Stimulated activated CD4-positive, alpha-beta T cell treated with anti-CD3 and anti-CD28 coated beads, Interleukin-15, amount 100 ng/mL, for 48 hours (primary cell): ENCODE measurements at regions not wholly inside any gene's neighbourhood (a gene's known extent, or its start where the extent isn't known, plus 50 kb on each side); places are given as distances from the start of the nearest gene placed in this dataset.

ENCODE experiments used
- DNase-seq, 2 donors: peaks; one replicate each; pipeline ENCODE4 v3.0.0-alpha.2; 2020; ENCODE audit warnings: low read depth in 2 of 2

DNA sequence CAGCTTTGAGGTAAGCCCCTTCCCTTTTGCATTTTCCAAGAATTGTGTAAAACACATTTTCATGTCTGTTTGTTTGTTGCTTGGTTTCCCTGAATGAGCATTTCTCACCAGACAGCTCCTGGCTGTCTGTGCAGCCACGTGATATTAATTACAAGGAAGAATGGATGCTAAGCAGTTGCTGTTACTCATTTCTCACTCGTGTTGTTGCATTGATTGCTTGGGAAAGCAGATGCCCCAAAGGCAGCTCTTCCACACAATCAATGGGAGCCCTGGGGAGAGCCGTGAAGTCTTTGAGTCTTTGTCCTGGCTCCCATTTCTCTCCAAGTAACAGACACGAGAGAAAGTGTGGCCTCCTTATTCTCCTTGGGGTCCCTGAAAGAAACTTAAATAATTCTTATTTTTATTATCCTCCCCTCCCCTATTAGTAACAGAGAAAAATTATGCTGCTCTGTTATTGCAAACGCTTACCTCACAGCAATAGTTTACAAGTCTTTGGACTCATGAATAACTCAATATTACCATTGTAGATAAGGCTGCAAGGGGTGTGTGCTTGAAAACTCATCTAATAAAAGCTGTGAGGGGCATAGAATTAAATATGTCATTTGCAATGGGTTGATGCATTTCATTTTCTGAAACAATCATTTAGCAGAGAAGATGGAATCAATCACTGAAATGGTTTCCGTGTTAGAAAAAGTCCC lies 127.7 kb upstream of the CAMK1G start:
- DNase-seq = no peak

- DNase-seq = no peak
Observed at GRCh38 chr1:209456878-209457277, 126.6 kb upstream of the CAMK1G start.

DNA sequence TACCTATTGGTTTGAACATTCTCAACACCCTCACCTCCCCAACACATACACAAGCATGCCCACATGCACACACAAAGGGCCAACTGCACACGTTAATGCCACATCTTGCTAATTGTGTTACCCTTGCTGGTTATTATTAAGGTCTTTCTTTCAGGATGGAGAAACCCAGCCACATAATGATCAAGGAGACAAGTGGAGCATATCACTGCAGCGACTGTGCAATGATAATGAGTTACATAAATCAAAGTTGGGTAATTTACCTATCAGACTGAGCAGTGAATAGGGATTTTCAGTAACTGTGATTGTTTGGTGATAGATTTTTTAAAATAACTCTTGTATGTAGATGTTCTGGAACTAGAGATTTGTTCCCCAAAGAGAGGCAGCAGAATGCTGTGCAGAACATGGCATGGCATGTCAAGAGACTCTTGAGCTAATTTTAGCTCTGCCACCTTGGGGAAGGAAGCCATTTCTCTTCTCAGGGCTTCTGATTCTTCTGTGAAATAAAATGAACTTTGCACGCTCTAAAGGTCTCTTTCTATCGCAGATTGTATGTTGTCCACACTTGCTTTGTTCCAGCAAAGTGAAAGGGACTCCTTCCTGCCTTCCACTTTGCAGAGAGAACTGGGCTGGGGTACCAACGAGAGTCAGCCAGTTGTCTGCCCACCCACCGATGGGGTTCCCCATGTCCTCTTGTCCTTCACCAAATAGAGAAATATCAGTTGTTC lies 126.0 kb upstream of the CAMK1G start:
- no peak for DNase-seq

GRCh38 chr1:209458921-209459320 lies 124.6 kb upstream of the CAMK1G start:
- no peak for DNase-seq

GRCh38 chr1:209461168-209461567 lies 122.3 kb upstream of the CAMK1G start:
- DNase-seq = no peak

DNA sequence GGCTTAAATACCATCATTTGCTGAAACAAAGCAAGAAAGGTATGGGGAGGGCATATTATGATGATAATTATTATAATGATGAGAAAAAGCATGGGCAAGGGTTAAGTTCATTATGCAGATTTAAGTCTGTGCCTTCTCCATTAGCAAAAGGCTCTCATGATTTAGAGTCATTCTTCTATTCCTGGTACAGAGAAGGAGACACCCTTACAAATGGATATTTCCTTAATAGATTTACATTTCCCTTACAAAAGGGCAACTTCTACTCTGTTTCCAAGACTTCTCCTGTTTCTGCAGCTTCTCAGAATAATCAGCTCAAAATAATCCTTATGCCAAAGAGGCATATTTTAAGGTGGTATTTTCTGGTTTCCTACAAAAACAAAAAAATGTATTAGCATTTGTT lies 121.1 kb upstream of the CAMK1G start:
- no peak for DNase-seq

DNA sequence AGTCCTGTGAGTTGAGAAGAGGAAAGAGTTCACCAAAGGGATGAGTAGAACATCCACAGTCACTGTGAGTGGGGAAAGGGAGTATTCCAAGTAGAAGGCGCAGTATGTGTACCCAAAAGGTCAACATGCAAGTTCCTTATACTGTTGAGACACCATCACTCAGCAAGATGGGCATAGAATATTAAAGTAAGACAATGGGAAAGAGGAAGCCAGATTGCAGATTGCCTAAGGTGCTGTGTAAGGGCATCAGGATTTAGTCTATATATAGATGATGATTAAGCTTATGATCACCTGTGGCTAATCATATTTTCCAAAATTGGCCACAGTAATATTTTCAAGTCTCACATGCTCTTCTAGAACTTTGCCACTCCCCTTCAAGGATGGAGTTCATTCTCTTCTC lies 120.1 kb upstream of the CAMK1G start:
- no peak for DNase-seq

DNA sequence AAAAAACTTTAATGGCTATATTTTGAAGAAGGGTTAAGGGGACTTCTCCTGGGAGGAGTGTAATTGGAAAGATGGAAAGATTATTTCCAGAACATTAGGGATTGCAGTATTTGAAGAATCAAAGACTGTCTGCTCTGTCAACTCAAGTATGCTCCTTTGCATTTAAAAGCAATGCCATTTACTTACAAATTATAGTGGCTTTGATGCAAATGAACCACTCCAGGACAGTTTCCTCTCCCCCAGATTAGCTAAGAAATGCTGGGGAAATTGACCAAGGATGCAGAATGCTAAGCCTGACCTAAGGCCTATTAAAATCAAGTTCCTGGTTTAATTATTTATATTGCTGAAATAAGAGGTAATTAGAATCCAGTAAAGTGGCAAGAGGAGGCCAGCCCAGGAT lies 110.5 kb upstream of the CAMK1G start:
- DNase-seq = no peak

DNA sequence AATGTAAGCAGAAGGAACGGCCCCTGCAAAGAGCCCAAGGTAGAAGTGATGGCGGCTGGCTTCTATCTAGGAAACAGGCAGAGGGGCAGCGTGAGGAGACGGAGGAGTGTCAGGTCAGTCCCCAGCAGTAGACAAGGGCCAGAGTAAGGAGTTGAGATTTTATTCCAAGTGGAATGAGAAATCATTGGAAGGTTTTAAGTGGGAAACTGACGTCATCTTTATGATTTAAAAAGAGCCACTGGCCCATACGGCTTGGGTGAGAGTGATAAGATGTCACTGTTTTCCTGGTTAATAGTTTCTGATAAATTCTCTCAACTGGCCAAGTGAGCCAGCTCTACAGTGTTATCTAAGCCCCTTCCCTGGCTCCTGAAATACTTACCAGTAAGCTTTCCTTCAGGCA lies 103.2 kb upstream of the CAMK1G start:
- no peak for DNase-seq

GRCh38 chr1:209483691-209484090 lies 99.8 kb upstream of the CAMK1G start:
- no peak for DNase-seq

DNA sequence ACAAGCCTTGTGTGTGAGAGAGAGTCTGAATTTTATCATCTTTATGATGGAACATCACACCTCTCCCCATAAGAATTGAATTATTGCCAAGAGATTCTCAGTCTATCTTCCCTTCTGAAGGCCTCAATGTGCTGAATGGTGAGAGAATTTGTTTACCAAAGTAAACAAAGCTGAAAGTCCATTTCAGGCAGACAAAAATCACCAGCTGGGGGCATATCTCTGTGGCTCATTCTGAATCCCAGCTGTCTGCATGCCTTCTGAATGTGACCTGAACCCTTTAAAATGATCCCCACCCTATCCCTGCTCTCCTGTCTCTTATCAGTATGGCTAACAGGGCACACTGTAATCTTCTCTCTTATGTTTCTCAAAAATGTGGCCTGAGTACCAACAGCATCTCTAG lies 99.1 kb upstream of the CAMK1G start:
- DNase-seq = no peak

DNA sequence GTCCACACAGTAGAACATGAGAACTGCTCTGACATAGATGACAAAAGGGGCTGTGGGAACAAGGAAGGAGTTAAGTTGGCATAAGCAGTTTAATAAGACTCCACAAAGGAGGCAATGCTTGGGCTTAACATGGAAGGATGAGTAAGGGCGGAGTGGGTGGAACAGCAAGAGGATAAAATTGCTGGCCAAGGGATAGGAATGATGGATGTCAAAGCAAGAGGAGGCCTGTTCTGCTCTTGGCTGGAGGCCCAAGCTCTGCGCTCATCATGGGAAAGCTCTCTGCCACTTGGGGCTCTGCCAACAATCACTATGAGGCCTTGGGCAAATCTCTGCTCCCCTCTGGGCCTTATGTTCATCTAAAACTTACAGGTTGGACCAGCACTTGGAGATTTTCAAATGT lies 98.3 kb upstream of the CAMK1G start:
- no peak for DNase-seq

GRCh38 chr1:209485751-209486150 lies 97.8 kb upstream of the CAMK1G start:
- no peak for DNase-seq

DNA sequence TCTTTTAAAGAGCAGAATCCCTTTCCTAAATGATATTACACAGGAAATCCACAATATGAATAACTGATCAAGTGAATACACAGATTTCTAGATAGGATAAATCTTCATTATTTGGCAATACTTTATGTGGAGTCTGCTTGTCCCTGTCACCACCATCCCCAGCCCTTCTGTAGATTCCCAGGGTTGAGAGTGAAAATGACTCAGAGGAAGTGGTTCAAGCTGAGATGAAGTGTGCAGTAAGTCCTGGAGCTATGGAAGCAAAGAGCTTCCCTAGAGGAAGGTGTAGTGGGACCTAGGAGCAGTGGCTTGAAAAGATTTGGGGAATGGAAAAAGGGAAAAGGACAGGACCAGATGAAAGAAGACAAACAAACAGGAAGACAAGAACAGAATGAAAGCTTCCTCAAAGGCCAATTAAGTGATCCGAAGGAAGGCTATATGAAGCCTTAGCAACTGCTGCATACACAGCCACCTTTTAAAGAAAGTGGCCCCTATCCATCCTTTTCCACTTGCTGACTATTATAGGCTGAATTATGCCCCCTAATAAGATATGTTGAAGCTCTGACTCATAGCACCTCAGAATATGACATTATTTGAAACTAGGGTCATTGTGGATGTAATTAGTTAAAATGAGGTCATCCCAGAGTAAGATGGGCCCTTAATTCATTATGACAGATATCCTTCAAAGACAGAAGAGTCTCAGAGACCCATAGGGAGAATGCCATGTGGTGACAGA lies 96.5 kb upstream of the CAMK1G start:
- no peak for DNase-seq

DNA sequence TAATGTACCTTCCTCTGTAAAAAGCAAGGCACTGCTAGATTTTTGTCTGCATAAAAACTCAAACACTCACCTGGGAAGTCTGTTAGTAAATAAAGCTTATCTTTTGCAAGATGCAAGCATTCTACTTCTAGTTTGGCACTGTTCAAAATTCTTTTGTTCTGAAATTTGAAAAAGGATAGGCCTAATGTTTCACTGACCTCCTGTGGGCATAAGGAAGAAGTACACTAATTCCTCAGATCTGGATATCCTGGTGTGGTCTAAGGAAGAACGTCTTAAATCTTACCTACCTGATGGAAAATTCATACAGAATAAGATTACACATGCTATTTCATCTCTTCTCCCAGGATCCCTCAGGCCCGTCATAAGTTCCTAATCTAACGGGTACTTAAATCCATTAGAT lies 93.5 kb upstream of the CAMK1G start:
- DNase-seq = no peak

DNA sequence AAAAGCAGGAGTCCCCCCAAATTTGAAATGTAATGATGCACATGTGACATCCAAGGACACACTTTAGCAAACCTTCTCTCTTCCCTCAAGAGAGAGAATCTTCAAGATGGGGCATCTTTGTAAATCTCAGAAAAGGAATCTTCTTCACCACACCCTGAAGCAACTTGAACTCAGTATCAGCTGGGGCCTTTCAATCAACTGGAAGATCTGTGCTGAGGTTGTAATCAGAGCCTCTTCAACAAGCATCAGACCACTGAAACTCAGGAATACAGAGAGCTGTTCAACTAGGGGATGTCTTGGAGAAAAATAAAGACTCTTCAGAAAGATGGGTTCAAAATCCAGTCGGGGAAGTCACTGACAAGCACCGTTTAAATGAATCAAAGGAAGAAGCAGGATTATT lies 92.5 kb upstream of the CAMK1G start:
- DNase-seq = no peak

DNA sequence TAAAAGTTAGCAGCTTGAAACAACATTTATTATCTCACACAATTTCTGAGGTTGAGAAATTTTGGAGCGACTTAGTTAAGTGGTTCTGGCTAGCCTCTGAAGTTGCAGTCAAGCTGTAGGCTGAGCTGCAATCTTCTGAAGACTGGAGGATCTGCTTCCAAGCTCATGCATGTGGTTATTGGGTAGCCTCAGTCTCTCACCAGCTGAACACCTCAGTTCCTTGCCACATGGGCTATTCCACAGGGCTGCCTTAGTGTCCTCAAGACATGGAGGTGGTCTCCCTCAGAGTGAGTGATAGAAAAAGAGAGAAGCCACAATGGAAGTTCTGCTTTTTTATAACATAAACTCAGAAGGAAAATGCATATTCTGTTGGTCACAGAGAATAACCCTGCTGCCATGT lies 92.0 kb upstream of the CAMK1G start:
- no peak for DNase-seq

GRCh38 chr1:209491897-209492296 lies 91.6 kb upstream of the CAMK1G start:
- DNase-seq = no peak

DNA sequence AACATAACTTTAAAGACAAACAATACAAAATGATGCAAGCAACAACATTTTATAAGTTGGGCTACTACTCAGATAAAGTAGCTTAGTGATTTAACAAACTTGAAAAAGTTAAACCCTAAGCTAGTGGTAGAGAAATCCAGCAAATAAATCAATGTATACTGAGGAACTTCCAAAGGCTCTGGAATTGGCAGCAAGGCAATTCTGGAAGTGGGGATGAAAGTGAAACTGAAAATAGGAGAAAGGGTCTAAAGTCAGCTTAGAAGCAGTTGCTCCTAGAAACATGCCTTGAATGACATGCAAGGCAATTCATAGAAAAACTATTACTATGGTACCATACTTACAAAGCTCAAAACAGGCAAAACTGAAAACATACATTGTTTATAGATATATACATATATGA lies 90.0 kb upstream of the CAMK1G start:
- DNase-seq = no peak

DNA sequence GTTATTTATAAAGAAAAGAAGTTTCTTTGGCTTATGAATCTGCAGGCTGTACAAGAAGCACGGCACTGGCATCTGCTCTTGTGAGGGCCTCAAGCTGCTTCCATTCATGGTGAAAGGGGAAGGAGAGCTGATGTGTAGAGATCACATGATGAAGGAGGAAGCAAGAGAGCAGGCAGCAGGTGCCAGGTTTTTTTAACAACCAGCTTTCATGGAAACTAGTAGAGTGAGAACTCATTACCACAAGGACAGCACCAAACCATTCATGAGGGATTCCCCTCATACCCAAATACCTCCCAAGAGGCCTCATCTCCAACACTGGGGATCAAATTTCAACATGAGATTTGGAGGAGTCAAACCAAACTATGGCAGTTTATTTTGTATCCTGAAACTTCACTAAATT lies 85.8 kb upstream of the CAMK1G start:
- no peak for DNase-seq

- no peak for DNase-seq
Observed at GRCh38 chr1:209500993-209501392, 82.5 kb upstream of the CAMK1G start.

DNA sequence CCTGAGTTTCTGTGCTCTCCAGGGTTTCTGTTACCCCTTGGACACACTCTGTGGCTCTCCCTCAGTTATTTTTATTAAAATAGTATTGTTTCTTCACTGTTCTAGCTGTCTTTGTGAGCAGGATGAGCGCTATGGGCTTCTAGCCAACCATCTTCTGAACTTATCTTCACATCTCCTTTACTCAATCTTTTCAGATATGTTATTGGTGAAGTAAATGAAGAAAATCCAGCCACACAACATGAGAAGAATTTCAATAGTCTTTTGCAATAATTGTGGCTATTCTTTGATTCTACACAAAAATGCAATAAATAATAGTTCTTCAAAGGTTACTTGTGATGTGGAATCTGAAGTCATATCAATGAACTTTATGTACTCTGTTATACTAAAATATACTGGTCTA lies 80.3 kb upstream of the CAMK1G start:
- DNase-seq = no peak

- DNase-seq = no peak
Observed at GRCh38 chr1:209504571-209504970, 78.9 kb upstream of the CAMK1G start.
